HepG2 (cell line): ENCODE measurements at regions not wholly inside any gene's neighbourhood (a gene's known extent, or its start where the extent isn't known, plus 50 kb on each side); places are given as distances from the start of the nearest gene placed in this dataset.

Experiments
- ATAC-seq: fragments of 200-7000 bp; cut with Tn5 transposase; 3 replicates; pipeline ENCODE4 v1.9.1; 2020; ENCODE audit warnings: mild to moderate bottlenecking, moderate library complexity
- BruUV-seq: library from RNA; stranded (reverse); fragments of 400-500 nt; replicated peaks from 2 replicates; lab custom pipeline; 2021; lab: Mats Ljungman, UMichigan
- CTCF ChIA-PET: fragments of 300-600 bp; formaldehyde crosslinking; extraction: SDS; loops from one replicate; lab custom pipeline; 2021; ENCODE audit warnings: low total read pairs, inconsistent platforms, low intra/inter-chr PET ratio; lab: Yijun Ruan, JAX
- POLR2A ChIA-PET: fragments of 350-600 bp; sonication (Branson Sonifier 250); formaldehyde crosslinking; loops from one replicate; lab custom pipeline; 2020; ENCODE audit warnings: antibody characterized with exemption, inconsistent platforms; lab: Yijun Ruan, JAX
- DNase-seq: peaks from one replicate; pipeline ENCODE4 v3.0.0-alpha.2; 2015; ENCODE audit warnings: low spot score
- FAIRE-seq: peaks from 3 replicates; lab custom pipeline; 2011; peaks lifted over from hg19 to GRCh38; lab: Jason Lieb, UNC
- H2AFZ ChIP-seq: one replicate; pipeline ENCODE4 v1.6.1; 2011; ENCODE audit warnings: low read length, inconsistent platforms
- H3K27ac ChIP-seq: fragments of 300-600 bp; 3 replicates; pipeline ENCODE4 v1.8.0; 2011; ENCODE audit warnings: mixed run types, mild to moderate bottlenecking, mixed read lengths, low read length, inconsistent platforms; ENCODE audit not compliant: insufficient read depth; ENCODE audit errors: extremely low read length
- H3K27me3 ChIP-seq, 2 experiments: fragments of 200-600 bp in 1 of 2; 2 replicates in 1 of 2; 3 replicates in 1 of 2; pipeline versions ENCODE4 v1.6.0 to v1.8.0; 2011; ENCODE audit warnings: low read length in 2 of 2, mild to moderate bottlenecking in 2 of 2, moderate library complexity in 2 of 2, inconsistent platforms in 1 of 2; ENCODE audit not compliant: insufficient read depth in 2 of 2, control insufficient read depth in 1 of 2
- H3K36me3 ChIP-seq, 2 experiments: fragments of 200-600 bp in 1 of 2; replicated peaks in 1 of 2; 2 replicates in 1 of 2; 3 replicates in 1 of 2; pipeline versions ENCODE4 v1.5.1 to v1.8.0; 2011; ENCODE audit warnings: low read length in 2 of 2, inconsistent platforms in 1 of 2; ENCODE audit not compliant: insufficient read depth in 2 of 2, control insufficient read depth in 1 of 2
- H3K4me1 ChIP-seq: 2 replicates; pipeline ENCODE4 v1.5.1; 2012; ENCODE audit warnings: low read length, inconsistent platforms; ENCODE audit not compliant: insufficient read depth
- H3K4me2 ChIP-seq: 2 replicates; pipeline ENCODE4 v1.6.0; 2011; ENCODE audit warnings: low read depth, low read length, inconsistent platforms
- H3K4me3 ChIP-seq, 3 experiments: fragments of 200-600 bp in 1 of 3; sonication (generic), shearing (Covaris generic) in 1 of 3; replicated peaks in 1 of 3; 2 replicates each; pipeline ENCODE4 v1.5.1; 2011 to 2016; ENCODE audit warnings: low read length in 3 of 3, inconsistent platforms in 2 of 3, low read depth in 2 of 3, mild to moderate bottlenecking in 2 of 3, control low read depth in 1 of 3, mixed read lengths in 1 of 3; ENCODE audit not compliant: insufficient read depth in 1 of 3
- H3K79me2 ChIP-seq: one replicate; pipeline ENCODE4 v1.6.1; 2011; ENCODE audit warnings: low read length, inconsistent platforms; ENCODE audit not compliant: insufficient read depth
- H3K9ac ChIP-seq: 2 replicates; pipeline ENCODE4 v1.6.0; 2011; ENCODE audit warnings: mild to moderate bottlenecking, low read depth, low read length, inconsistent platforms; ENCODE audit not compliant: insufficient read depth
- H3K9me3 ChIP-seq: 2 replicates; pipeline ENCODE4 v1.5.1; 2012; ENCODE audit warnings: mild to moderate bottlenecking, low read length
- H4K20me1 ChIP-seq: 2 replicates; pipeline ENCODE4 v1.6.0; 2011; ENCODE audit warnings: inconsistent platforms, mild to moderate bottlenecking, low read length, moderate library complexity; ENCODE audit not compliant: insufficient read depth
- BCL6 ChIP-seq: IDR thresholded peaks from 2 replicates; pipeline ENCODE4 v1.6.1; 2016; ENCODE audit warnings: missing genetic modification reagents, missing compliant biosample characterization
- CREB3 ChIP-seq: sonication (generic); formaldehyde crosslinking; IDR thresholded peaks from 2 replicates; pipeline ENCODE4 v1.5.0; 2020; ENCODE audit warnings: missing genetic modification reagents
- DR1 ChIP-seq: sonication (generic); formaldehyde crosslinking; IDR thresholded peaks from 2 replicates; pipeline ENCODE4 v1.8.0; 2021; ENCODE audit warnings: mild to moderate bottlenecking, missing genetic modification reagents, inconsistent platforms
- PAXIP1 ChIP-seq: sonication (generic); formaldehyde crosslinking; conservative IDR thresholded peaks from 2 replicates; pipeline ENCODE4 v1.4.0; 2020; ENCODE audit warnings: mild to moderate bottlenecking, missing genetic modification reagents, moderate library complexity
- RBM39 ChIP-seq: fragments of 200-400 bp; formaldehyde crosslinking; IDR thresholded peaks from one replicate; pipeline ENCODE4 v1.6.1; 2018; ENCODE audit warnings: antibody characterized with exemption, mild to moderate bottlenecking, low read depth, low read length; ENCODE audit not compliant: poor library complexity, severe bottlenecking
- REST ChIP-seq, 2 experiments: IDR thresholded peaks; 2 replicates each; pipeline ENCODE4 v1.6.1; 2011 to 2012; ENCODE audit warnings: low read length in 2 of 2, borderline replicate concordance in 1 of 2, low read depth in 1 of 2, mild to moderate bottlenecking in 1 of 2, moderate library complexity in 1 of 2
- SNAPC2 ChIP-seq: sonication (generic); formaldehyde crosslinking; IDR thresholded peaks from 2 replicates; pipeline ENCODE4 v1.8.1; 2022; ENCODE audit warnings: mild to moderate bottlenecking, missing genetic modification reagents
- ZBTB4 ChIP-seq: sonication (generic); formaldehyde crosslinking; IDR thresholded peaks from 2 replicates; pipeline ENCODE4 v1.4.0; 2020; ENCODE audit warnings: missing genetic modification reagents, mild to moderate bottlenecking, borderline replicate concordance
- ZKSCAN8 ChIP-seq: IDR thresholded peaks from 2 replicates; pipeline ENCODE4 v1.6.1; 2016; ENCODE audit warnings: borderline replicate concordance, missing genetic modification reagents, missing compliant biosample characterization
- ZNF260 ChIP-seq: sonication (generic); formaldehyde crosslinking; IDR thresholded peaks from 2 replicates; pipeline ENCODE4 v1.4.0; 2020; ENCODE audit warnings: missing genetic modification reagents, low read depth, mild to moderate bottlenecking, borderline replicate concordance
- WGBS: methylation state at CpG from one replicate; pipeline ENCODE4 v1.1.6; 2017; ENCODE audit warnings: low lambda C conversion rate; 5-methylcytosine and 5-hydroxymethylcytosine counted together
- in situ Hi-C: cut with HindIII; loops from 2 replicates; pipeline ENCODE4 v1.10.0; 2017; ENCODE audit warnings: low pct_unique_long_range_greater_than_20kb; ENCODE audit not compliant: extremely low pct_ligation_motif_present
- intact Hi-C: fragments of 100-400 bp; cut with micrococcal nuclease; formaldehyde crosslinking; loops from one replicate; pipeline ENCODE4 v1.10.0; 2022; ENCODE audit not compliant: unreplicated experiment

GRCh38 chr3:105585-105984 lies 91.0 kb upstream of the CHL1 start (continued):
- TF ChIP-seq REST (IDR thresholded peaks at IDR 0.05; ENCODE audit: borderline replicate concordance in 1 of 2, low read depth in 1 of 2, low read length in 2 of 2) (peak in 1 of 2 experiments; percentile 68; a peak in 1 of 4 replicates), ZNF260 (no peak), DR1 (CRISPR knock-in tag) (no peak)

DNA sequence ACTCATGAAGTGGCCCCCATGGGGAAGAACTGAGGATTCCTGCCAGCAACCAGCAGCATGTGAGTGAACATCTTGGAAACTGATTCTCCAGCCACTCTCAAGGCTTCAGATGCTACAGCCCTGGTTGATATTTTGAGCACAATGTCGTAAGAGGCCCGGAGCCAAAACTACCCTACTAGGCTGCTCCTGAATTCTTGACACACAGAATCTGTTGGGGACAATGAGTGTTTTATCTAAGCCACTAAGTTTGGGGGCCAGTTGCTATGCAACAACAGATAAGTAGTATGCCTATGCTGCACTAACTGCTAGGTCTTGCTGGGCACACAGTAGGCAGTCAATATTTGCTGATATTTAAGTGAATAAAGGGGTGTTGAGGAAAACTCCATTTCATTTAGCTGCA lies 89.9 kb upstream of the CHL1 start:
- ATAC-seq, result no peak
- WGBS, result 0% methylated on average over 2 of the region's 2 CpGs
- FAIRE-seq, result no peak
- Histone ChIP-seq H3K27ac (no peak overlapping the region), H3K9ac (no peak overlapping the region), H3K79me2 (no peaks in the 10 kb centered on the region), H3K4me1 (no peaks in the 10 kb centered on the region), H3K36me3 (no peaks in the 10 kb centered on the region), H4K20me1 (no peaks in the 10 kb centered on the region), H3K4me2 (no peak overlapping the region), H3K9me3 (peaks cover 42% of the 10 kb centered on the region), H2AFZ (no peak overlapping the region), H3K27me3 (no peaks in the 10 kb centered on the region), H3K4me3 (no peak overlapping the region)
- ChIA-PET POLR2A (no interaction called here), CTCF (no interaction called here)
- in situ Hi-C loops, result no loop called here
- intact Hi-C loops, result no loop called here
- no TSS peak for BruUV-seq
- DNase-seq, result no peak
- TF ChIP-seq BCL6, result no peak
- TF ChIP-seq PAXIP1 (CRISPR knock-in tag), result no peak
- TF ChIP-seq CREB3 (CRISPR knock-in tag), result no peak
- no peak for TF ChIP-seq RBM39
- no peak for TF ChIP-seq SNAPC2
- TF ChIP-seq ZKSCAN8 (CRISPR knock-in tag), result no peak
- TF ChIP-seq ZBTB4 (CRISPR knock-in tag), result no peak
